K562 (cell line): ENCODE measurements at regions not wholly inside any gene's neighbourhood (a gene's known extent, or its start where the extent isn't known, plus 50 kb on each side); places are given as distances from the start of the nearest gene placed in this dataset.
A peak's percentile ranks its signal among the peaks of the same experiment; 100 is the strongest.

Experiments used
- CC2D1A ChIP-seq: fragments of 450-650 bp; IDR thresholded peaks from 2 replicates; pipeline ENCODE4 v1.6.1; 2017; ENCODE audit warnings: mild to moderate bottlenecking
- CCNT2 ChIP-seq: IDR thresholded peaks from 2 replicates; pipeline ENCODE4 v1.6.1; 2011; ENCODE audit warnings: borderline replicate concordance, low read depth, mild to moderate bottlenecking, moderate library complexity, mixed read lengths, low read length; ENCODE audit not compliant: insufficient read length; ENCODE audit errors: extremely low read depth
- CEBPG ChIP-seq, 3 experiments: fragments of 200-800 bp in 1 of 3; sonication (Bioruptor generic) in 1 of 3; sonication (generic) in 1 of 3; formaldehyde crosslinking in 1 of 3; IDR thresholded peaks in 2 of 3; conservative IDR thresholded peaks in 1 of 3; 2 replicates each; pipeline versions ENCODE4 v1.6.1 to v1.8.0; 2016 to 2022; ENCODE audit warnings: missing compliant biosample characterization in 2 of 3, missing genetic modification characterization in 2 of 3, mild to moderate bottlenecking in 1 of 3, missing genetic modification reagents in 1 of 3
- CSDE1 ChIP-seq, 2 experiments: fragments of 450-650 bp; IDR thresholded peaks; 2 replicates each; pipeline ENCODE4 v1.6.1; 2016; ENCODE audit warnings: mild to moderate bottlenecking in 1 of 2
- ETV6 ChIP-seq, 3 experiments: fragments of 150-350 bp in 1 of 3; sonication (generic) in 1 of 3; formaldehyde crosslinking in 1 of 3; IDR thresholded peaks; 2 replicates each; pipeline versions ENCODE4 v1.6.1 to v1.8.0; 2014 to 2022; ENCODE audit warnings: borderline replicate concordance in 2 of 3, low read depth in 2 of 3, antibody characterized with exemption in 1 of 3, low read length in 1 of 3, mild to moderate bottlenecking in 1 of 3, missing genetic modification reagents in 1 of 3
- FOXO4 ChIP-seq: fragments of 450-650 bp; formaldehyde crosslinking; IDR thresholded peaks from 2 replicates; pipeline ENCODE4 v1.4.0; 2020; ENCODE audit warnings: mild to moderate bottlenecking, moderate library complexity
- FUS ChIP-seq: fragments of 200-400 bp; formaldehyde crosslinking; optimal IDR thresholded peaks from 2 replicates; pipeline ENCODE3; 2017; ENCODE audit warnings: low read depth, low read length
- GTF2E2 ChIP-seq: fragments of 200-800 bp; sonication (Bioruptor generic); IDR thresholded peaks from 2 replicates; pipeline ENCODE4 v1.6.1; 2016; ENCODE audit warnings: missing genetic modification characterization, missing compliant biosample characterization
- HOXB6 ChIP-seq: fragments of 250-450 bp; sonication (Bioruptor Pico); IDR thresholded peaks from 2 replicates; pipeline ENCODE4 v1.5.1; 2022; ENCODE audit warnings: mild to moderate bottlenecking, borderline replicate concordance
- MAFG ChIP-seq: fragments of 450-650 bp; conservative IDR thresholded peaks from 2 replicates; pipeline ENCODE4 v1.6.1; 2016; ENCODE audit warnings: missing genetic modification characterization, missing compliant biosample characterization
- MAX ChIP-seq: sonication (generic); formaldehyde crosslinking; IDR thresholded peaks from 2 replicates; pipeline ENCODE4 v1.9.0; 2022; ENCODE audit warnings: mild to moderate bottlenecking, missing genetic modification reagents
- MXD1 ChIP-seq: fragments of 250-450 bp; sonication (Bioruptor Pico); IDR thresholded peaks from 2 replicates; pipeline ENCODE4 v1.8.0; 2021; ENCODE audit warnings: borderline replicate concordance, mild to moderate bottlenecking, moderate library complexity; ENCODE audit not compliant: poor library complexity, severe bottlenecking
- NCOA1 ChIP-seq: fragments of 450-650 bp; IDR thresholded peaks from 2 replicates; pipeline ENCODE4 v1.6.1; 2016; ENCODE audit warnings: low read depth
- NELFE ChIP-seq: IDR thresholded peaks from 2 replicates; pipeline ENCODE4 v1.6.1; 2011; ENCODE audit warnings: mild to moderate bottlenecking; ENCODE audit not compliant: insufficient read depth, insufficient read length
- NFRKB ChIP-seq: fragments of 450-650 bp; IDR thresholded peaks from 2 replicates; pipeline ENCODE4 v1.6.1; 2016; ENCODE audit warnings: low read depth
- NR2C2 ChIP-seq, 2 experiments: fragments of 200-800 bp in 1 of 2; sonication (Bioruptor generic) in 1 of 2; sonication (generic) in 1 of 2; formaldehyde crosslinking in 1 of 2; IDR thresholded peaks; 2 replicates each; pipeline versions ENCODE4 v1.6.1 to v1.8.0; 2016 to 2022; ENCODE audit warnings: mild to moderate bottlenecking in 1 of 2, missing compliant biosample characterization in 1 of 2, missing genetic modification characterization in 1 of 2, missing genetic modification reagents in 1 of 2
- PTBP1 ChIP-seq: fragments of 200-400 bp; formaldehyde crosslinking; IDR thresholded peaks from 2 replicates; pipeline ENCODE4 v1.6.1; 2017; ENCODE audit warnings: low read depth, low read length
- RNF219 ChIP-seq: fragments of 250-450 bp; sonication (Bioruptor Pico); IDR thresholded peaks from 2 replicates; pipeline ENCODE4 v1.5.0; 2022; ENCODE audit warnings: mild to moderate bottlenecking
- SLC30A9 ChIP-seq: fragments of 250-450 bp; sonication (Bioruptor Pico); IDR thresholded peaks from 2 replicates; pipeline ENCODE4 v1.8.0; 2022; ENCODE audit warnings: mild to moderate bottlenecking, moderate library complexity
- SP2 ChIP-seq: IDR thresholded peaks from 2 replicates; pipeline ENCODE4 v1.6.1; 2011; ENCODE audit warnings: mild to moderate bottlenecking, low read depth, low read length, moderate library complexity; ENCODE audit not compliant: poor library complexity, severe bottlenecking; ENCODE audit errors: extremely low read depth
- TCF3 ChIP-seq: sonication (generic); formaldehyde crosslinking; IDR thresholded peaks from 2 replicates; pipeline ENCODE4 v1.4.0; 2020; ENCODE audit warnings: mild to moderate bottlenecking, missing genetic modification reagents
- ZFP30 ChIP-seq: fragments of 250-450 bp; sonication (Bioruptor Pico); IDR thresholded peaks from 2 replicates; pipeline ENCODE4 v1.8.0; 2022; ENCODE audit warnings: moderate library complexity, mild to moderate bottlenecking, inconsistent platforms, borderline replicate concordance
- ZNF263 ChIP-seq: sonication (generic); formaldehyde crosslinking; IDR thresholded peaks from 2 replicates; pipeline ENCODE4 v1.8.0; 2022; ENCODE audit warnings: mild to moderate bottlenecking, missing genetic modification reagents, borderline replicate concordance
- ZNF695 ChIP-seq: fragments of 450-650 bp; formaldehyde crosslinking; IDR thresholded peaks from 2 replicates; pipeline ENCODE4 v1.4.0; 2020; ENCODE audit warnings: mild to moderate bottlenecking, moderate library complexity
- ZNF699 ChIP-seq: fragments of 250-450 bp; sonication (Bioruptor Pico); IDR thresholded peaks from 2 replicates; pipeline ENCODE4 v1.8.0; 2021; ENCODE audit warnings: mild to moderate bottlenecking, moderate library complexity; ENCODE audit not compliant: insufficient replicate concordance

- TF ChIP-seq CEBPG (CRISPR knock-in tag; IDR thresholded peaks at IDR 0.05): no peak
- TF ChIP-seq CEBPG (tag; conservative IDR thresholded peaks at IDR 0.05 in 1 of 2, IDR thresholded peaks at IDR 0.05 in 1 of 2): no peak
- TF ChIP-seq MXD1 (CRISPR knock-in tag): no peak
- TF ChIP-seq RNF219 (CRISPR knock-in tag): no peak
- no peak for TF ChIP-seq GTF2E2
- no peak for TF ChIP-seq ETV6 (IDR thresholded peaks at IDR 0.05; ENCODE audit: borderline replicate concordance in 1 of 2, low read depth in 2 of 2, low read length in 1 of 2)
- no peak for TF ChIP-seq ETV6 (CRISPR knock-in tag; IDR thresholded peaks at IDR 0.05; ENCODE audit: borderline replicate concordance)
- TF ChIP-seq ZNF699 (CRISPR knock-in tag): no peak
- no peak for TF ChIP-seq ZFP30 (CRISPR knock-in tag)
- no peak for TF ChIP-seq TCF3 (CRISPR knock-in tag)
- no peak for TF ChIP-seq FOXO4 (CRISPR knock-in tag)
- TF ChIP-seq MAFG (tag): peak; percentile 44
- no peak for TF ChIP-seq NELFE
- TF ChIP-seq PTBP1: no peak
- no peak for TF ChIP-seq NR2C2 (CRISPR knock-in tag; IDR thresholded peaks at IDR 0.05)
- TF ChIP-seq NR2C2 (tag; IDR thresholded peaks at IDR 0.05): no peak
- TF ChIP-seq SP2: no peak
- no peak for TF ChIP-seq SLC30A9 (CRISPR knock-in tag)
- TF ChIP-seq NCOA1: no peak
- no peak for TF ChIP-seq MAX (CRISPR knock-in tag)
- no peak for TF ChIP-seq FUS
- no peak for TF ChIP-seq CC2D1A
- TF ChIP-seq CSDE1 (IDR thresholded peaks at IDR 0.05): no peak
- TF ChIP-seq ZNF695 (CRISPR knock-in tag): no peak
- no peak for TF ChIP-seq ZNF263
- no peak for TF ChIP-seq NFRKB
- no peak for TF ChIP-seq CCNT2
- TF ChIP-seq HOXB6 (CRISPR knock-in tag): no peak
These were observed 893.3 kb downstream of the FLRT2 start (continued) for GRCh38 chr14:86423214-86423613.
